HT-29 (cell line): ENCODE measurements at regions not wholly inside any gene's neighbourhood (a gene's known extent, or its start where the extent isn't known, plus 50 kb on each side); places are given as distances from the start of the nearest gene placed in this dataset.

Source experiments
- DNase-seq: peaks from one replicate; pipeline ENCODE4 v3.0.0-alpha.2; 2015; ENCODE audit warnings: low spot score

DNA sequence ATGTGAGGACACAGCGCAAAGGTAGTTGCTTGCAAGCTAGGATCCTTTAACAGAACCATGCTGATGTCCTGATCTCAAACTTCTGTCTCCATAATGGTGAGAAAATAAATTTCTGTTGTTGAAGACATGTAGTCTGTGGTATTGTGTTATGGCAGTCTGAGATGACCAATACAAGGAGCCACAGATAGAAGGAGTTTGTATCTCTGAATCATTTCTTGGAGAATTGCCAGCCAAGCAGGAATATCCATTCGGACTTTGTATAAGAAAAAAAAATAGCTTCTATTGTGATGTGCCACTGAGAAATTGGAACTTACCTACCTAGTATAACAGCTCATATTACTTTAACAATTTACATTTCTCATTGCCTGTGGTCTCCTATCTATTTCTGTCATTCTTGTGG lies 447.6 kb upstream of the CA10 start:
- DNase-seq: no peak

- no peak for DNase-seq
These were observed 445.6 kb upstream of the CA10 start for GRCh38 chr17:52604105-52604504.

DNA sequence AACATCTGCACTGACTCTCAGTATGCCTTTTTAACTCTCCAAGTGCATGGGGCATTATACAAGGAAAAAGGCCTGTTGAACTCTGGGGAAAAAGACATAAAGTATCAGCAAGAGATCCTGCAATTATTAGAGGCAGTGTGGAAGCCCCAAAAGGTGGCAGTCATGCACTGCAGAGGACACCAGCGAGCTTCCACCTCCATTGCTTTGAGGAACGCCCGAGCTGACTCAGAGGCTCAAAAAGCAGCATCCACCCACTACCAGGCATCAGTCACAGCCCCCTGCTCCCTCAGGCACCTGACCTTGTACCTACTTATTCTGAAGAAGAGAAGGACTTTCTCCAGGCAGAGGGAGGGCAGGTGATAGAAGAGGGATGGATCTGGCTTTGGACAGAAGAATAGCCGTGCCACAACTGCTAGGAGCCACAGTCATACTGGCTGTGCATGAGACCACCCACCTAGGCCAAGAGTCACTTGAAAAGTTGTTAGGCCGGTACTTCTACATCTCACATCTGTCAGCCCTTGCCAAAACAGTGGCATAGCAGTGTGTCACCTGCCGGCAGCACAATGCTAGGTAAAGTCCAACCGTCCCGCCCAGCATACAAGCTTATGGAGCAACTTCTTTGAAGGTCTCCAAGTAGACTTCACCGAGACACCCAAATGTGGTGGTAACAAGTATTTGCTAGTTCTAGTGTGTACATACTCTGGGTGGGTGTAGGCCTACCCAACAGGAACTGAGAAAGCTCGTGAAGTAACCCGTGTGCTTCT lies 439.1 kb upstream of the CA10 start:
- peak; percentile 33 for DNase-seq

- no peak for DNase-seq
These were observed 436.0 kb upstream of the CA10 start for GRCh38 chr17:52594516-52594915.

DNA sequence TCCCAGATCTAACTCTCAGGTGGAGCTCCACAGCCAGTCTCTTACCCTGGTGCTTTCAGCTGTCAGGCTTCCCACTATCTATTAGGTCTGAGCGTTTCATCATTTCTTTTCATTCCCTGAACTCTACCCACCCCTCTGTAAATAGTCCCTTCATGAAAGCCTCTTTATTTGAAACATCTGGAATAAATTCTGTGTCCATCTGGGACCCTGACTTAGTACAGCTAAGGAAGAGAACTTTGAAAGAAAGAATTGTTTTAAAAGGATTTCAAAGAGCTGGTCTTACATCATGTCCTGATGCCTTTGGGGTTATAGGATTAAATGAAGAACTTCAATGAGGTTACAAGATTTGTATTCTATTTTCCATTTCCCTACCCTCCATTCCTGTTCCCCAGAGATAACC lies 388.5 kb upstream of the CA10 start:
- no peak for DNase-seq

DNA sequence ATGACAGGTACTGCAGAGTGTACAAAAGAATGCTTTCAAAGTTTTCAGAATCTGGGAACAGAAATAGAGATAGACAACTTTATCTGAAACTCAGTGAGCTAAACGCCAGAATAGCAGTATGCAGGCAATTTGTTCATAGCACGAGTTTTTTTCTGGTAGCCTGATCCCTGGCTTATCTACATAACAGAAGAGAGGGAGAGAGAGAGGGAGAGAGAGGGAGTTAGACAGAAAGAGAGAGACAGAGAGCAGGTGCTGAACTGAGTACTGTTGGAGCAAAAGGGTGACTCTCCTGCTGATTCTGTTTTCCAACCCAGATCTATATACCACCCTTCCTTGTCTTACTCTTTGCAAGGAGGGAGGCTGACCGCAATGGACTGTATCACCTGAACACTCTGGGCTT lies 388.0 kb upstream of the CA10 start:
- no peak for DNase-seq

- no peak for DNase-seq
These were observed 378.9 kb upstream of the CA10 start for GRCh38 chr17:52537421-52537820.

DNA sequence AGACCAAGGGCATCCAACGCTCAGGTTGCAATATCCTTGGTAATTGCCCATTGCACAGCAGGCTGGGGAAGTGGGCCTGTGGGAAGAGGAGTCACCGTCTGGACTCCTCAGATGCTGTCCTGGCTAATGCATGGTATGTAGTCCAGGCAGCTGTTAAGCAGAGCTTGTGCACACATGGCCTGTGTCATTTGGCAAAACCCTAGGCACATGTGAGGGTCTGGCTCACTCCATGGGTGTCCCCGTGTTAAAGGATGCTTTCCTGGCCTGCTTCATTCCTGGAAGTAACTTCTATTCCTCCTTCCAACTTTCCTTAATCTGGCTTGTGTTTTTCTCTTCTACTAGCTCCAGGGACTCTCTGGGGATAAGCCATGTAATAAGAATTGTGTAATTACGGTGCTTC lies 378.0 kb upstream of the CA10 start:
- no peak for DNase-seq

- DNase-seq: no peak
These were observed 373.9 kb upstream of the CA10 start for GRCh38 chr17:52532373-52532772.

- DNase-seq: no peak
These were observed 365.7 kb upstream of the CA10 start for GRCh38 chr17:52524096-52524637.

DNA sequence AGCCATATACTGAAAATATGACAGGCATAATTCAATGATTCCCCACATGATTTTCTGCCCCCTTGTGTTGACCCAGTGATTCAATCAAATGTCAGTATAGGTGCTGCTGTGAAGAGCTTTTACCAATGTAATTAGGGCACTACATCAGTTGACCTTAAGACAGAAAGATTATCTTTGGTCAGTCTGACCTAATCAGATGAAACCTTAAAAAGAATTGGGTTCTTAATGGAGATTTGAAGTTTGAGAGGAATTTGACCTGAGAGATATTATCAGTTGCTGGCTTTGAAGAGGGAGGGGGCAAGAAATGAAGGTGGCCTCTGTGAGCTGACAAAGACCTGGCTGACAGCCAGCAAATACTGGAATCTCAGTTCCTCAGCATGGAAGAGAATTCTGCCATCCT lies 358.7 kb upstream of the CA10 start:
- no peak for DNase-seq

GRCh38 chr17:52515927-52516326 lies 357.4 kb upstream of the CA10 start:
- no peak for DNase-seq

DNA sequence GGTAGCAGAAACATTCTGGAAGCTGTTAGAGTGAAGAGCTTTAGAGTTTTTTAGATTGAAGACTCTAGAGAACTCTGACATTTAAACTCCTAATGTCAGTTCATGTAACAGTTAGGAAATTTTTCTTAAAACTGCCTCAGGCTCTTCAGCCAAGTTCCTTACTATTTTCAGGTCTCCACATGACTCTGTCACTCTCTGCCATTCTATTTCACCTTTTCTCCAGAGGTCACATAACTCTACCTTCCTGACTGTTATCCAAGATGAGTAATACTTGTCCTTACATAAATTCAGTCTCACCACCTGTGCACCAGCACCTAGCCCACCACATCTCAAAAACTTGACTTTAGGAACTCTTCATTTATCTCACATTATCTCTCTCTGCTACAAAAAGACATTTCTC lies 347.1 kb upstream of the CA10 start:
- no peak for DNase-seq

DNA sequence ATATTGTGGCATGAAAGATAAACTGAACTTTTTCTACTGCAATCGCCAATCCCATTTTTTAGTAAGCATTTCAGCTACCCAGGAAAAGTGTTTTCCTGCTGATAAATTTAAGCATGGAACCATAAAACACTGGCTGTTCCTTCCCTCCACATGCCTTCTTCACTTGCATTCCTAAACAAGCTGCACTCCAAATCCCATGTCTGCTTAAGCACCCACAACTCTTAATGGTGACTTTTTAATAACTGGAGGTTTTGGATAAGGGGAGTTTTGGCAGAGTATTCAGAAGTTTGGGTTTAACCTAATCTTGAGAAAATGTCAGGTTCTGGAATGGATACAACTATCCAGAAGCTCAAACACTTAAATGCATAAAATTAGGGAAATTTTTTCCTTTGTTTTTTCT lies 345.6 kb upstream of the CA10 start:
- no peak for DNase-seq

GRCh38 chr17:52495646-52496045 lies 337.1 kb upstream of the CA10 start:
- no peak for DNase-seq

DNA sequence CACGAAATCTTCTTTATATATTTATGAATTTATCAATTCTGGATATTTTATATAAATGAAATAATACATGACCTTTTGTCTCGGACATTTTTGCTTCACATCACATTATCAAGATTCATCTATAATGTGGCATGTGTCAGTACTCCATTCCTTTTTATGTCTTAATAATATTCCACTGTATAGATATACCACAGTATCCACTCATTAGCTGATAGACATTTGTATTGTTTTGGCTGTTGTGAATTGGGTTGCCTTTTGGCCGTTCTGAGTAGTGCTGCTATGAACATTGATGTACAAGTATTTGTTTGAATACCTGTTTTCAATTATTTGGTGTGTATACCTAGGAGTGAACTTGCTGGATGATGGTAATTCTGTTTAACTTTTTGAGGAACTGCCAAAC lies 323.8 kb upstream of the CA10 start:
- no peak for DNase-seq

- DNase-seq: no peak
These were observed 319.5 kb upstream of the CA10 start for GRCh38 chr17:52477824-52478699.

- no peak for DNase-seq
These were observed 318.3 kb upstream of the CA10 start for GRCh38 chr17:52476638-52477313.

DNA sequence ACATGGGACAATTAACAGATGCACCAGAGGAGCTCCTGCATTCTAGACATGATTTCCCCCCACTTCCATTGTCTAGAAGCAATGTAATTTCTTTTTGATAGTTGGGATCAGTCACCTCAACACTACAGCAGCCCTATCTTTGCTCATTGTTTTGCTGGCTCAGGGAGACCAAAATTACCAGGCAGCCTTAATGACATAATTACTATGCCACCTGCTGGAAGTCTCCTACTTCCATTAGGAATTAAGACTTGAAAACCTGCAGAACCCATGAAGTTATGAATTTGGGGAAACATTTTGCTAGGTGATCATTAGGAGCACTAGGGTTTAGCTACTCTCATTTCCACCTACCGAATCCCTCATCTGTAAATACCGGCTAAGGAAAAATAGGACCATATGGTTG lies 312.0 kb upstream of the CA10 start:
- DNase-seq: peak; percentile 12

- DNase-seq: no peak
These were observed 306.9 kb upstream of the CA10 start for GRCh38 chr17:52465407-52465806.

- DNase-seq: no peak
These were observed 292.9 kb upstream of the CA10 start for GRCh38 chr17:52451294-52451861.

- no peak for DNase-seq
These were observed 283.8 kb upstream of the CA10 start for GRCh38 chr17:52442350-52442749.
